NCI-H128 (cell line): ENCODE measurements at regions not wholly inside any gene's neighbourhood (a gene's known extent, or its start where the extent isn't known, plus 50 kb on each side); places are given as distances from the start of the nearest gene placed in this dataset.

Source experiments
- DNase-seq: peaks from one replicate; lab custom pipeline; 2025; ENCODE audit not compliant: unreplicated experiment; lab: John Stamatoyannopoulos, UW

- DNase-seq: no peak
Measured at GRCh38 chr1:229046251-229046853, 224.6 kb upstream of the RAB4A start.

GRCh38 chr1:229047161-229047839 lies 223.6 kb upstream of the RAB4A start:
- no peak for DNase-seq

- no peak for DNase-seq
Measured at GRCh38 chr1:229047840-229048620, 222.9 kb upstream of the RAB4A start.

GRCh38 chr1:229048896-229049295 lies 222.0 kb upstream of the RAB4A start:
- no peak for DNase-seq

- DNase-seq: no peak
Measured at GRCh38 chr1:229056046-229056445, 214.9 kb upstream of the RAB4A start.

- peak; percentile 67 for DNase-seq
Measured at GRCh38 chr1:229058111-229058561, 212.8 kb upstream of the RAB4A start.

- no peak for DNase-seq
Measured at GRCh38 chr1:229058729-229059128, 212.2 kb upstream of the RAB4A start.

- no peak for DNase-seq
Measured at GRCh38 chr1:229059671-229060539, 211.0 kb upstream of the RAB4A start.

- no peak for DNase-seq
Measured at GRCh38 chr1:229062135-229062534, 208.8 kb upstream of the RAB4A start.

- DNase-seq: no peak
Measured at GRCh38 chr1:229063154-229063773, 207.6 kb upstream of the RAB4A start.

- DNase-seq: no peak
Measured at GRCh38 chr1:229064320-229065168, 206.4 kb upstream of the RAB4A start.

- no peak for DNase-seq
Measured at GRCh38 chr1:229065613-229066012, 205.3 kb upstream of the RAB4A start.

- DNase-seq: no peak
Measured at GRCh38 chr1:229066591-229066990, 204.3 kb upstream of the RAB4A start.

GRCh38 chr1:229067546-229067945 lies 203.4 kb upstream of the RAB4A start:
- no peak for DNase-seq

- DNase-seq: no peak
Measured at GRCh38 chr1:229068270-229068987, 202.5 kb upstream of the RAB4A start.

GRCh38 chr1:229069176-229069575 lies 201.7 kb upstream of the RAB4A start:
- DNase-seq: no peak

- DNase-seq: peak; percentile 88
Measured at GRCh38 chr1:229070168-229070567, 200.7 kb upstream of the RAB4A start.

GRCh38 chr1:229073251-229073650 lies 197.7 kb upstream of the RAB4A start:
- no peak for DNase-seq

- no peak for DNase-seq
Measured at GRCh38 chr1:229075217-229075616, 195.7 kb upstream of the RAB4A start.
